ENCODE measurements at regions not wholly inside any gene's neighbourhood (a gene's known extent, or its start where the extent isn't known, plus 50 kb on each side); places are given as distances from the start of the nearest gene placed in this dataset.

- no peak for DNase-seq
- Histone ChIP-seq H3K27me3 (no peaks in the 10 kb centered on the region), H3K9ac (ENCODE audit: low read depth in 2 of 2, low read length in 2 of 2) (no peak overlapping the region), H3K4me3 (no peak overlapping the region), H3K36me3 (no peaks in the 10 kb centered on the region), H3K4me1 (no peaks in the 10 kb centered on the region), H3K27ac (no peak overlapping the region), H3K9me3 (no peaks in the 10 kb centered on the region)
- TF ChIP-seq CTCF (IDR thresholded peaks at IDR 0.05) = no peak
- intact Hi-C loops (cut with DNase I) = no loop called here
Observed at GRCh38 chr14:100471441-100472093, 115.7 kb downstream of the BEGAIN start.

GRCh38 chr14:100472094-100472455 is 115.1 kb downstream of the BEGAIN start:
- TF ChIP-seq CTCF (IDR thresholded peaks at IDR 0.05) = no peak
- DNase-seq = no peak
- no peak overlapping the region for H3K9ac ChIP-seq (ENCODE audit: low read depth in 2 of 2, low read length in 2 of 2)
- H3K9me3 ChIP-seq = no peaks in the 10 kb centered on the region
- no peaks in the 10 kb centered on the region for H3K36me3 ChIP-seq
- H3K27me3 ChIP-seq = no peaks in the 10 kb centered on the region
- H3K27ac ChIP-seq = no peak overlapping the region
- intact Hi-C loops (cut with DNase I) = no loop called here
- no peaks in the 10 kb centered on the region for H3K4me1 ChIP-seq
- H3K4me3 ChIP-seq = no peak overlapping the region

- no peaks in the 10 kb centered on the region for H3K36me3 ChIP-seq
- intact Hi-C loops (cut with DNase I) = no loop called here
- no peaks in the 10 kb centered on the region for H3K9me3 ChIP-seq
- H3K27me3 ChIP-seq = no peaks in the 10 kb centered on the region
- no peaks in the 10 kb centered on the region for H3K4me1 ChIP-seq
- no peak for DNase-seq
- no peak for TF ChIP-seq CTCF (IDR thresholded peaks at IDR 0.05)
- no peak overlapping the region for H3K9ac ChIP-seq (ENCODE audit: low read depth in 2 of 2, low read length in 2 of 2)
- no peak overlapping the region for H3K4me3 ChIP-seq
- H3K27ac ChIP-seq = no peak overlapping the region
Observed at GRCh38 chr14:100472491-100472890, 114.7 kb downstream of the BEGAIN start.

- DNase-seq = no peak
- no peaks in the 10 kb centered on the region for H3K27me3 ChIP-seq
- no peaks in the 10 kb centered on the region for H3K36me3 ChIP-seq
- no peak for TF ChIP-seq CTCF (IDR thresholded peaks at IDR 0.05)
- no peaks in the 10 kb centered on the region for H3K9me3 ChIP-seq
- H3K9ac ChIP-seq (ENCODE audit: low read depth in 2 of 2, low read length in 2 of 2) = no peak overlapping the region
- no peaks in the 10 kb centered on the region for H3K4me1 ChIP-seq
- H3K4me3 ChIP-seq = no peak overlapping the region
- intact Hi-C loops (cut with DNase I) = no loop called here
- no peak overlapping the region for H3K27ac ChIP-seq
Observed at GRCh38 chr14:100473249-100473648, 114.0 kb downstream of the BEGAIN start.

GRCh38 chr14:100474196-100474595 is 113.0 kb downstream of the BEGAIN start:
- Histone ChIP-seq H3K4me1 (no peaks in the 10 kb centered on the region), H3K9ac (ENCODE audit: low read depth in 2 of 2, low read length in 2 of 2) (no peak overlapping the region), H3K36me3 (no peaks in the 10 kb centered on the region), H3K4me3 (no peak overlapping the region), H3K27me3 (no peaks in the 10 kb centered on the region), H3K9me3 (no peaks in the 10 kb centered on the region), H3K27ac (no peak overlapping the region)
- intact Hi-C loops (cut with DNase I) = no loop called here
- no peak for TF ChIP-seq CTCF (IDR thresholded peaks at IDR 0.05)
- no peak for DNase-seq
